ENCODE measurements at regions not wholly inside any gene's neighbourhood (a gene's known extent, or its start where the extent isn't known, plus 50 kb on each side); places are given as distances from the start of the nearest gene placed in this dataset.

GRCh38 chr13:70336866-70337265 lies 228.6 kb upstream of the KLHL1 start:
- WGBS (ENCODE audit: low lambda C conversion rate, missing lambda C conversion rate): 79% methylated on average over 3 of the region's 3 CpGs
- H3K27ac ChIP-seq: no peak overlapping the region
- TF ChIP-seq EZH2 (IDR thresholded peaks at IDR 0.05; ENCODE audit: borderline replicate concordance): no peak
- TF ChIP-seq EZH2phosphoT487 (IDR thresholded peaks at IDR 0.05; ENCODE audit: low read depth, severe bottlenecking, unreplicated experiment): no peak
- TF ChIP-seq, protein P1, sequence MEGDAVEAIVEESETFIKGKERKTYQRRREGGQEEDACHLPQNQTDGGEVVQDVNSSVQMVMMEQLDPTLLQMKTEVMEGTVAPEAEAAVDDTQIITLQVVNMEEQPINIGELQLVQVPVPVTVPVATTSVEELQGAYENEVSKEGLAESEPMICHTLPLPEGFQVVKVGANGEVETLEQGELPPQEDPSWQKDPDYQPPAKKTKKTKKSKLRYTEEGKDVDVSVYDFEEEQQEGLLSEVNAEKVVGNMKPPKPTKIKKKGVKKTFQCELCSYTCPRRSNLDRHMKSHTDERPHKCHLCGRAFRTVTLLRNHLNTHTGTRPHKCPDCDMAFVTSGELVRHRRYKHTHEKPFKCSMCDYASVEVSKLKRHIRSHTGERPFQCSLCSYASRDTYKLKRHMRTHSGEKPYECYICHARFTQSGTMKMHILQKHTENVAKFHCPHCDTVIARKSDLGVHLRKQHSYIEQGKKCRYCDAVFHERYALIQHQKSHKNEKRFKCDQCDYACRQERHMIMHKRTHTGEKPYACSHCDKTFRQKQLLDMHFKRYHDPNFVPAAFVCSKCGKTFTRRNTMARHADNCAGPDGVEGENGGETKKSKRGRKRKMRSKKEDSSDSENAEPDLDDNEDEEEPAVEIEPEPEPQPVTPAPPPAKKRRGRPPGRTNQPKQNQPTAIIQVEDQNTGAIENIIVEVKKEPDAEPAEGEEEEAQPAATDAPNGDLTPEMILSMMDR (IDR thresholded peaks at IDR 0.05; ENCODE audit: poor library complexity): no peak

DNA sequence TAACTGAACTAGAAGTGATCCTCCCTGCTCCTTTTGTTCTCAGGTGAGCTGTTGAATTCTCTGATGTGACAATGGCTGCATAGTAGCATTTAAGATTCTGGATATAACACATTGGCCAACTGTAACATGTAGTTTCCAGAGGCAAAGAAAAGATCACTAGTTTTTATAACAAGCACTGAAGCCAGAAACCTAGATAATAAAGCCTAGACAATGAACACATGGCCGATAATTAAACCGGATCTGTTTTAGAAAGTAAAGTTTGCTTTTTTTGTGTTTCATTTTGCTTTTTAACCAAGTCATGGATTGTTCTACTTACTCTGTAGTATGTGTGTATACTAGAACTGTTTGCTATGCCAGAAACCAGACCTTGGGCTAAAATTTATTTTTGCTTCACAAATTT lies 225.5 kb upstream of the KLHL1 start:
- Histone ChIP-seq H3K9me3 (ENCODE audit: low read depth) (no peaks in the 10 kb centered on the region), H2AFZ (no peak overlapping the region)
- 62% methylated on average over 2 of the region's 2 CpGs for WGBS (ENCODE audit: low lambda C conversion rate, missing lambda C conversion rate)

More at GRCh38 chr13:70336866-70337265, 228.6 kb upstream of the KLHL1 start:
- no peak for DNase-seq (ENCODE audit: low spot score)
- Histone ChIP-seq H3K4me1 (ENCODE audit: insufficient read depth) (no peaks in the 10 kb centered on the region), H3K9me2 (replicated peaks; ENCODE audit: insufficient read depth) (no peaks in the 10 kb centered on the region), H2AFZ (no peak overlapping the region), H3K79me2 (no peaks in the 10 kb centered on the region), H3K9me3 (ENCODE audit: low read depth) (no peaks in the 10 kb centered on the region), H3K4me3 (no peak overlapping the region), H3K36me3 (replicated peaks; ENCODE audit: insufficient read depth, low read depth) (no peaks in the 10 kb centered on the region), H4K20me1 (ENCODE audit: insufficient read depth, poor library complexity, severe bottlenecking) (no peaks in the 10 kb centered on the region), H3K27me3 (no peaks in the 10 kb centered on the region), H3K4me2 (no peak overlapping the region)

DNA sequence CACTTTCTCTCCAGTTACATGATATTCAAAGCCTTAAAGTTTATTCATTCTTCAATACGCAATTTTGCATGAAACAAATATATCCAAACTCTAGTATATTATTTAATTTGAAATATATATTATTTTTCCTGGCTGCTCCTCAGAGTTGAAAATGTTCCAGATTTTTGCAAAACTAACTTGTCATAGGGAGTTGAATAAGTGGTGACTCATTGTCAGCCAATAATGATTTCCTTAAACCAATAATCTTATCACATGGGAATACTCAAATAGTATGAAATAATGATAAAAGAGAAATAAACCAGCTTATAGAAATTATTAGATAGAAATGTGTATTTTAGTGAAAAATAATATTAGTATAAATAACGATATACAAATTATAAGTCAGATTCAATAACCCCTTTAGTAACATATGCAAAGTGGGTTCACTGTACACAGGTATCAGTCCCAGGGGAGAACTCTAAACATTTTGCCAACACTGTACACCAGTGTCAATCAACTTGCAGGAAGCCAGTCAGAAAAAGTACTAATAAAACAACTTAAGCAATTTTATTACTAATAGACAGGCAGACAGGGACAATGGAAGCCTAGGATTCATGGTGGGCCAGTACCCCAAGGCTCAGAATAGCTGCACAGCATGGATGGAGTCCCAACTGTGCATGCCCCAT lies 222.6 kb upstream of the KLHL1 start:
- Histone ChIP-seq H3K4me1 (ENCODE audit: insufficient read depth) (no peaks in the 10 kb centered on the region), H3K27ac (no peak overlapping the region), H3K36me3 (replicated peaks; ENCODE audit: insufficient read depth, low read depth) (no peaks in the 10 kb centered on the region), H3K4me3 (no peak overlapping the region), H2AFZ (no peak overlapping the region), H3K9me3 (ENCODE audit: low read depth) (no peaks in the 10 kb centered on the region), H3K27me3 (no peaks in the 10 kb centered on the region), H4K20me1 (ENCODE audit: insufficient read depth, poor library complexity, severe bottlenecking) (no peaks in the 10 kb centered on the region), H3K4me2 (no peak overlapping the region), H3K79me2 (no peaks in the 10 kb centered on the region), H3K9me2 (replicated peaks; ENCODE audit: insufficient read depth) (no peaks in the 10 kb centered on the region)
- TF ChIP-seq, protein P1 (IDR thresholded peaks at IDR 0.05; ENCODE audit: poor library complexity): no peak
- TF ChIP-seq EZH2phosphoT487 (IDR thresholded peaks at IDR 0.05; ENCODE audit: low read depth, severe bottlenecking, unreplicated experiment) (no peak), EZH2 (IDR thresholded peaks at IDR 0.05; ENCODE audit: borderline replicate concordance) (no peak)
- 95% methylated on average over 2 of the region's 2 CpGs for WGBS (ENCODE audit: low lambda C conversion rate, missing lambda C conversion rate)
- DNase-seq (ENCODE audit: low spot score): no peak

More for the DNA sequence above, 225.5 kb upstream of the KLHL1 start:
- no peaks in the 10 kb centered on the region for H3K27me3 ChIP-seq
- H3K4me1 ChIP-seq (ENCODE audit: insufficient read depth): no peaks in the 10 kb centered on the region
- H3K4me3 ChIP-seq: no peak overlapping the region
- DNase-seq (ENCODE audit: low spot score): no peak
- no peaks in the 10 kb centered on the region for H3K79me2 ChIP-seq
- H3K4me2 ChIP-seq: no peak overlapping the region
- TF ChIP-seq EZH2 (IDR thresholded peaks at IDR 0.05; ENCODE audit: borderline replicate concordance) (no peak), EZH2phosphoT487 (IDR thresholded peaks at IDR 0.05; ENCODE audit: low read depth, severe bottlenecking, unreplicated experiment) (no peak)
- TF ChIP-seq, protein P1 (IDR thresholded peaks at IDR 0.05; ENCODE audit: poor library complexity): no peak
- no peak overlapping the region for H3K27ac ChIP-seq
- H3K9me2 ChIP-seq (replicated peaks; ENCODE audit: insufficient read depth): no peaks in the 10 kb centered on the region
- no peaks in the 10 kb centered on the region for H3K36me3 ChIP-seq (replicated peaks; ENCODE audit: insufficient read depth, low read depth)
- no peaks in the 10 kb centered on the region for H4K20me1 ChIP-seq (ENCODE audit: insufficient read depth, poor library complexity, severe bottlenecking)

Data from hepatocyte (in vitro differentiated cells).